ENCODE measurements at regions not wholly inside any gene's neighbourhood (a gene's known extent, or its start where the extent isn't known, plus 50 kb on each side); places are given as distances from the start of the nearest gene placed in this dataset.
A peak's percentile ranks its signal among the peaks of the same experiment; 100 is the strongest.

DNA sequence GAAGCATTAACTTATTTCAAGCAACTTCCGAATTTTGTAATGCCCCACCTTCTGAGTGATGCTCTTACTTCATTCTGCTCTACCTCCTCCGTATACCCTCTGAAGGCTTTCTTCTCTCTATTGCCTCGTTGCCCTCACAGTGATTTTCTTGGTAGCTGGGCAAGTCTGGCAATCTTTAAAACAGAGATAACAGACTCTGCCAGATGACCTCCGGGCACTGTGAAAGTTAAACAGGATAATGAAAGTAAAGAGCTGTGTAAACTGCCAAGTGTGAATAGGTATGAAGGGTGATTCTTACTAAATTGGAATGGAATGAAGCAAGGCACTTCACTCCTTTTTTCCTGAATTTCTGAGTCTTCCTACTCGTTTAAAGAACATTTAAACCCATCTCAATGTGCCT, 207.3 kb upstream of the GYPC start:
- H3K27me3 ChIP-seq (ENCODE audit: low read depth): no peaks in the 10 kb centered on the region
- no peaks in the 10 kb centered on the region for H3K4me1 ChIP-seq
- H3K9me3 ChIP-seq: no peaks in the 10 kb centered on the region
- no peaks in the 10 kb centered on the region for H3K36me3 ChIP-seq
- H3K27ac ChIP-seq: no peak overlapping the region
- DNase-seq (no peak), ATAC-seq (peak in 1 of 2 donors; percentile 52)
- H3K4me3 ChIP-seq: no peak overlapping the region
- TF ChIP-seq, protein P1, sequence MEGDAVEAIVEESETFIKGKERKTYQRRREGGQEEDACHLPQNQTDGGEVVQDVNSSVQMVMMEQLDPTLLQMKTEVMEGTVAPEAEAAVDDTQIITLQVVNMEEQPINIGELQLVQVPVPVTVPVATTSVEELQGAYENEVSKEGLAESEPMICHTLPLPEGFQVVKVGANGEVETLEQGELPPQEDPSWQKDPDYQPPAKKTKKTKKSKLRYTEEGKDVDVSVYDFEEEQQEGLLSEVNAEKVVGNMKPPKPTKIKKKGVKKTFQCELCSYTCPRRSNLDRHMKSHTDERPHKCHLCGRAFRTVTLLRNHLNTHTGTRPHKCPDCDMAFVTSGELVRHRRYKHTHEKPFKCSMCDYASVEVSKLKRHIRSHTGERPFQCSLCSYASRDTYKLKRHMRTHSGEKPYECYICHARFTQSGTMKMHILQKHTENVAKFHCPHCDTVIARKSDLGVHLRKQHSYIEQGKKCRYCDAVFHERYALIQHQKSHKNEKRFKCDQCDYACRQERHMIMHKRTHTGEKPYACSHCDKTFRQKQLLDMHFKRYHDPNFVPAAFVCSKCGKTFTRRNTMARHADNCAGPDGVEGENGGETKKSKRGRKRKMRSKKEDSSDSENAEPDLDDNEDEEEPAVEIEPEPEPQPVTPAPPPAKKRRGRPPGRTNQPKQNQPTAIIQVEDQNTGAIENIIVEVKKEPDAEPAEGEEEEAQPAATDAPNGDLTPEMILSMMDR (IDR thresholded peaks at IDR 0.05): no peak
- intact Hi-C loops (cut with DNase I): no loop called here

DNA sequence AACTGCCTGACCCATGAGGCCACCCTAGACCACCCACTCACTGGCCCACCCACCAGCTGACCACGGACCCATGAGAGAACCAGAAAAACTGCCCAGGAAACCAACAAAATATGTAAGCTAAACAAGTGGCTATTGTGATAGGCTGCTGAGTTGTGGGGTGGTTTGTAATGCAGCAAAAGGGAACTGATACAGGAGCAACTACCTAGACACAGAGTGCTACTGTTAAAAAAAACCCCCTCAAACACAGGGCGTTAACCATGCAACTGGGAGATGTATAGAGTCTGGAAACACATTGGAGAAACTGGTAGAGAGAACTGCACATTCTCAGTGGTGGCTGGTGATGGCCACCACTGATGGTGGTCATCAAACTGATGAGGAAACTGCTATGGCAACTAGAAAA, 206.3 kb upstream of the GYPC start:
- no peaks in the 10 kb centered on the region for H3K4me1 ChIP-seq
- H3K27me3 ChIP-seq (ENCODE audit: low read depth): no peaks in the 10 kb centered on the region
- TF ChIP-seq, protein P1 (IDR thresholded peaks at IDR 0.05): no peak
- DNase-seq: no peak
- H3K4me3 ChIP-seq: no peak overlapping the region
- intact Hi-C loops (cut with DNase I): no loop called here
- no peaks in the 10 kb centered on the region for H3K9me3 ChIP-seq
- H3K36me3 ChIP-seq: no peaks in the 10 kb centered on the region
- ATAC-seq: no peak
- H3K27ac ChIP-seq: no peak overlapping the region

DNA sequence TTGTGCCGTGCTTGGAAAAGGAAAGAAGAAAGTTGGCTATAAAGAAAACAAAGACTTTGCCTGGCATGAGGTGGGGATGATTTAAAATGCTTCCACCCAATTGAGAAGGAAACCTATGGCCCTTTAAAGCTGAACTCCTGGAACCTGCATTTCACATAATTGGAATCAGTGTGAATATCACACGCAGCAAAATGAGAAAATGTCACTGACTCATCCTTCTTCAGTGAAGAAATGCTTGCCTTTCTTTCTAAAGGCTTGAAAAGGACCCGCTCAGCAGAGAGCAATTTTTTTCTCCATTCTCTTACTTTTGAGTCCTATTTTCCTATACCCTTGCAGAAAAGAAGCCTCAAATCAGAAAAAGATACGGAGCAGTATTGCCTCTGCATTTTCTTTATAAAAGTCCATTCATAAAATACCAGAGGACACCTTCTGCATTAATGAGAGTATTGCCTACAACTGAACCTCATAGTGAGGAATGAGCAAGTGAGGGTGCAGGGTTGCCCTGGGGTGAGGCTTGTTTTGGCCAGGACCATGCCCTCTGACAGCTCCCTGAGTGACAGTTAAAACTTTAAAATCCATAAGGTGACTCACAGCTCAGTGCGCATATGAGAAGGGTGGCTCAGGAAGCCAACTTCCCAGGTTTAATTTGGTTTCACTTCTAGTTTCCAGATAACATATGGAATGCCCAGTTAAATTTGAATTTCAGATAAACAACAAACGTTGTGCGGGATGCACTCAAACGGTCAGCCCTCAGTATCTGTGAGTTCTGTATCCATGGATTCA, 191.9 kb upstream of the GYPC start:
- H3K4me1 ChIP-seq: no peaks in the 10 kb centered on the region
- TF ChIP-seq, protein P1 (IDR thresholded peaks at IDR 0.05): no peak
- ATAC-seq (no peak), DNase-seq (no peak)
- intact Hi-C loops (cut with DNase I): no loop called here
- no peaks in the 10 kb centered on the region for H3K36me3 ChIP-seq
- no peak overlapping the region for H3K4me3 ChIP-seq
- no peak overlapping the region for H3K27ac ChIP-seq
- H3K27me3 ChIP-seq (ENCODE audit: low read depth): no peaks in the 10 kb centered on the region
- H3K9me3 ChIP-seq: no peaks in the 10 kb centered on the region

DNA sequence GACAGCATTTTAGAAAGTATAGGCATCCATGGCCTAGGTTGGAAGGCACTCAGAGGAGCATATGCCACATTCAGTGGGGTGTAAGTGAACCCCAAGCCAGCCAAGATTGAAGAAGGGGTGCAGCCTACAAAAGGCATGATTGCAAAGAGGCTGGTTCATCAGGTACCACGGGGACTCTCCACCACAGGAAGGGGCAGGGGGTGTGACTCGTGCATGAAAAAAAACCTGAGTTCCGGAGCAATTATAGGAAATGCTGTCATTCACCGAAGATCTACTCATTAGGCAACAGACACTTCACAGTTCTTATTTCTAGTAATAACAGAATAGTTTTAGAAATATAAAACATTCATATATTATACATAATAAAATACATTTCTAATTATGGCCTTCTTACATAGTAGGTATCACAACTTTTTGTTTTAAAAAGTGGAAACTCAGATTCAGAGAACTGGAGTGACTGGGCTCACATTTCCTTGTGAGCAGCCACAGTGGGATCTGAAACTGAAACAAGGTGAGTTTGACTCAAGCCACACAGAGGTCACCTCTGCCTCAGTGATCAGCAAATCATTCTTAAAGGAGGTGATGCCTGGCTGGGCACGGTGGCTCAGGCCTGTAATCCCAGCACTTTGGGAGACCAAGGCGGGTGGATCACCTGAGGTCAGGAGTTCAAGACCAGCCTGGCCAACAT, 188.4 kb upstream of the GYPC start:
- Histone ChIP-seq H3K27ac (no peak overlapping the region), H3K4me1 (no peaks in the 10 kb centered on the region), H3K36me3 (no peaks in the 10 kb centered on the region), H3K9me3 (no peaks in the 10 kb centered on the region), H3K4me3 (no peak overlapping the region), H3K27me3 (ENCODE audit: low read depth) (no peaks in the 10 kb centered on the region)
- intact Hi-C loops (cut with DNase I): no loop called here
- TF ChIP-seq, protein P1 (IDR thresholded peaks at IDR 0.05): no peak
- DNase-seq: no peak
- ATAC-seq: no peak

DNA sequence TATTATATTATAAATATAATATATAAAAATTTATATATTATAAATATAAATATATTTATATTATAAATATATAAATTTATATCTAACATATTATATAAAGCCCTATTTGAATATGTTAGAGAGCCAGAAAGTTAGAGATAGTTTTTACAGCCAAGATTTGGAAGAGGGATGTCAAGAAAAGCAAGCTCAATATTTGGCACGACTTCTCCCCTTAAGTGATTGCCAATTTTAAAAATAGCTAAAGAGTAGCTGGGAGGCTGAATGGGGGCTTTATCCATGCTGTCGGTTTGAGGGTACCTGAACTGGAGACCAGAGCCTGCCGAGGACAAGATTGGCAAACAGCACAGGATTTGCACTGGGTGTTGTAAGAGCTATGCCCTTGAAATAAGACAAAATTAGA, 180.9 kb upstream of the GYPC start:
- DNase-seq (no peak), ATAC-seq (no peak)
- Histone ChIP-seq H3K27me3 (ENCODE audit: low read depth) (no peaks in the 10 kb centered on the region), H3K4me3 (no peak overlapping the region), H3K27ac (no peak overlapping the region), H3K4me1 (no peaks in the 10 kb centered on the region), H3K36me3 (no peaks in the 10 kb centered on the region), H3K9me3 (no peaks in the 10 kb centered on the region)
- intact Hi-C loops (cut with DNase I): no loop called here
- TF ChIP-seq, protein P1 (IDR thresholded peaks at IDR 0.05): no peak
